Osteocyte (in vitro differentiated cells): ENCODE measurements at regions not wholly inside any gene's neighbourhood (a gene's known extent, or its start where the extent isn't known, plus 50 kb on each side); places are given as distances from the start of the nearest gene placed in this dataset.
"Not testable (repeated sequence)": the region's sequence is repeated elsewhere in the genome, so short reads cannot be mapped to it uniquely, and the experiment has no call there.

ENCODE experiments used
- DNase-seq: peaks from one replicate; pipeline ENCODE4 v3.0.0; 2021; ENCODE audit warnings: mixed read lengths; ENCODE audit not compliant: unreplicated experiment; ENCODE audit errors: extremely low spot score
- H3K27ac Mint-ChIP-seq: one replicate; pipeline ENCODE4 v1.8.0; 2021; ENCODE audit warnings: mild to moderate bottlenecking, mixed read lengths; ENCODE audit not compliant: unreplicated experiment
- H3K27me3 Mint-ChIP-seq: one replicate; pipeline ENCODE4 v1.8.0; 2021; ENCODE audit warnings: mixed read lengths; ENCODE audit not compliant: unreplicated experiment
- H3K36me3 Mint-ChIP-seq: one replicate; pipeline ENCODE4 v1.8.0; 2021; ENCODE audit warnings: mixed read lengths; ENCODE audit not compliant: unreplicated experiment
- H3K4me1 Mint-ChIP-seq: one replicate; pipeline ENCODE4 v1.8.0; 2021; ENCODE audit warnings: mixed read lengths; ENCODE audit not compliant: unreplicated experiment
- H3K4me3 Mint-ChIP-seq: one replicate; pipeline ENCODE4 v1.8.0; 2021; ENCODE audit warnings: mild to moderate bottlenecking, moderate library complexity, mixed read lengths; ENCODE audit not compliant: unreplicated experiment
- H3K9me3 Mint-ChIP-seq: one replicate; pipeline ENCODE4 v1.8.0; 2021; ENCODE audit warnings: mixed read lengths; ENCODE audit not compliant: unreplicated experiment
- TF ChIP-seq, protein P1 (sequence below): fragments of 200-600 bp; sonication (generic); IDR thresholded peaks from 2 replicates; pipeline ENCODE4 v1.5.0; 2021; ENCODE audit warnings: antibody characterized with exemption, mild to moderate bottlenecking, moderate library complexity

DNA sequence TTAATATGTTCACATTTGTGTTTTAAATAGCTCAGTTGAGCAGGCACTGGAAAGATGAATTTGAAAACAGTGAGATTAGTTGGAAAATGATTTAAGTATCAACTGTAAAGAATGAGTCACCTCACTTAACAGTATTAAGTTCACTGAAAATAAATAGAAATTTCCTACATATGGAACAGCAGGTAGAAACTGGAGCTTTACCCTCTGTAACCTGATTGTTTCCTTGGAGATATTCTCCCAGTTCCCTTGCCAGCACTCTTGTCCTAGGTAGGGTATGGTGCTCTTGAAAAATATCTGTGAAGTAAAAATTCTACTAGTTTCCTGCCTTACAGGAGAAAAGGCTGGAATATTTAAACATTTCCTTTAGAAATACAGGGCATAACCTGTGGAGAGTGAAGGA, 81.3 kb upstream of the DLGAP1 start:
- no peak for DNase-seq
- Mint-ChIP-seq H3K27ac (no peak overlapping the region), H3K27me3 (no peaks in the 10 kb centered on the region), H3K4me3 (no peak overlapping the region), H3K36me3 (no peaks in the 10 kb centered on the region), H3K4me1 (no peaks in the 10 kb centered on the region), H3K9me3 (peaks cover 45% of the 10 kb centered on the region)
- TF ChIP-seq, protein P1, sequence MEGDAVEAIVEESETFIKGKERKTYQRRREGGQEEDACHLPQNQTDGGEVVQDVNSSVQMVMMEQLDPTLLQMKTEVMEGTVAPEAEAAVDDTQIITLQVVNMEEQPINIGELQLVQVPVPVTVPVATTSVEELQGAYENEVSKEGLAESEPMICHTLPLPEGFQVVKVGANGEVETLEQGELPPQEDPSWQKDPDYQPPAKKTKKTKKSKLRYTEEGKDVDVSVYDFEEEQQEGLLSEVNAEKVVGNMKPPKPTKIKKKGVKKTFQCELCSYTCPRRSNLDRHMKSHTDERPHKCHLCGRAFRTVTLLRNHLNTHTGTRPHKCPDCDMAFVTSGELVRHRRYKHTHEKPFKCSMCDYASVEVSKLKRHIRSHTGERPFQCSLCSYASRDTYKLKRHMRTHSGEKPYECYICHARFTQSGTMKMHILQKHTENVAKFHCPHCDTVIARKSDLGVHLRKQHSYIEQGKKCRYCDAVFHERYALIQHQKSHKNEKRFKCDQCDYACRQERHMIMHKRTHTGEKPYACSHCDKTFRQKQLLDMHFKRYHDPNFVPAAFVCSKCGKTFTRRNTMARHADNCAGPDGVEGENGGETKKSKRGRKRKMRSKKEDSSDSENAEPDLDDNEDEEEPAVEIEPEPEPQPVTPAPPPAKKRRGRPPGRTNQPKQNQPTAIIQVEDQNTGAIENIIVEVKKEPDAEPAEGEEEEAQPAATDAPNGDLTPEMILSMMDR = no peak

DNA sequence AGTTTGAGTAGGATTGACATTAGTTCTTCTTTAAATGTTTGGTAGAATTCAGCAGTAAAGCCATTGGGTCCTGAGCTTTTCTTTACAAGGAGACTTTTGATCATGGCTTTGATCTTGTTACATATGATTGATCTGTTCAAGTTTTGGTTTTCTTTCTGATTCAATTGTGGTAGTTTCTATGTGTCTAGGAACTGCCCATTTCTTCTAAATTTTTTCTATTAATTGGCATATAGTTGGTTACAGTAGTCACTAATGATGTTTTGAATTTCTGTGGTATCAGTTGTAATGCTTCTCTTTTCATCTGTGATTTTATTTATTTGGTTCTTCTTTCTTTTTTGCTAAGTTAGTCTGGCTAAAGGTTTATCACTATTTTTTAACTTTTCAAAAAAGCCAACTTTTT, 73.3 kb upstream of the DLGAP1 start:
- TF ChIP-seq, protein P1 = no peak
- Mint-ChIP-seq H3K36me3 (no peaks in the 10 kb centered on the region), H3K4me1 (no peaks in the 10 kb centered on the region), H3K4me3 (no peak overlapping the region), H3K27ac (no peak overlapping the region), H3K27me3 (no peaks in the 10 kb centered on the region), H3K9me3 (peaks cover 39% of the 10 kb centered on the region)
- no peak for DNase-seq

DNA sequence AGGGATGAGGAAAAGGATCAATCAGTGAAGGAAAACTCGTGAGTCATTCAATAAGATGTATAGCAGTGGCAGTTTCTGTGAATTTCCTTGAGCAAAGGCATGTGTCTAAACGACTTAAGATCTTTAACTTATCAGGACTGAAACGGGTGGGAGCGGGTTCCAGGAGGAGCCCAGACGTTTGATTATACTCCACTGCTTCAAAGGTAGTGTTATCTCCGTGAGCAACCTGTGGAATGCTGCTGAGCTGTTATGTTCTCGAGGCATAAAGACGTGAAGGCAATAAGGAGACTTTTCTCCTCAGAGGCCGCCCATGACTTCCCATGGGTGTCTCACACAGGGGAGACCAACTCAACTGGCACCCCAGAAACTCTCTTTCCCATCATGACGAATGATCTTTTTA, 72.7 kb upstream of the DLGAP1 start:
- not testable (repeated sequence) for H3K4me3 Mint-ChIP-seq, H3K4me1 Mint-ChIP-seq, H3K36me3 Mint-ChIP-seq, DNase-seq, H3K27ac Mint-ChIP-seq, H3K27me3 Mint-ChIP-seq
- H3K9me3 Mint-ChIP-seq = peaks cover 36% of the 10 kb centered on the region

DNA sequence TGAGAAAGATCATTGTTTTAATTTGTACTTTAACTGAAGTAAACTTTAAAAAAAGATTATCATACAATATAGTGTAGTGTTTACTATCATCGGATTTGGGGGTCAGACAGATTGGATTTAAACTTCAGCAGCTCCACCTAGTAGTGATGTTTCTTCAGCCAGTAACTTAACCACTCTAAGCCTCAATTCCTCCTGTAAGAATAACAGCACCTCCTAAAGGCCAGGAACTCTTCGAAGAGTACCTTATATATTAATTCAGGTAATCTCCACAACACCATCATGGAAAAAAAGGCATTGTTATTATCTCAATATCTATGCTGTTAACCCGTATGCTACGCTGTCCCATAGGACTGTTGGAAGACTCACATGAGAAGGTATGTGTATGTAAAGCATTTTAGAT, 69.0 kb upstream of the DLGAP1 start:
- Mint-ChIP-seq H3K27me3 (no peaks in the 10 kb centered on the region), H3K9me3 (peaks cover 28% of the 10 kb centered on the region), H3K4me1 (no peaks in the 10 kb centered on the region), H3K27ac (no peak overlapping the region), H3K4me3 (no peak overlapping the region), H3K36me3 (no peaks in the 10 kb centered on the region)
- DNase-seq = no peak
- TF ChIP-seq, protein P1 = no peak

DNA sequence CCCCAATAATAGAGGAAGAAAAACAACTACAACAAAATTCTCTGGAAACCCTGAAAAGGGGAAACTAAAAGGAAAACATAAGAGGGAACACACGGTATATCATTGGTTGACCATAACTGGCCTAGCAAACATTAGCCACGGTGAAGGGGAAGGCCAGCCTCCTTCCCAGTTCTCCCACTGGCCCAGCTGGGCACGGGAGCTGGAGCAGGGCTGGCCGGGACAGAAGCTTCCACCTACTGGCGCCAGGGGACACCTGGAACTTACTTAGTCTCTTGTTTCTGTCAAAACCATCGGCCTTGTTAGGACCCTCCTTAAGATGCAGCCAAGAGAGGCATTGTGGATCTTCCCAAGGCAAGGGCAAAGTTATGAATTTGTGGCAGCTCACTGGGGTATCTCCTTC, 56.1 kb upstream of the DLGAP1 start:
- Mint-ChIP-seq H3K27me3 (no peaks in the 10 kb centered on the region), H3K27ac (no peak overlapping the region), H3K4me1 (no peaks in the 10 kb centered on the region), H3K9me3 (peaks cover 33% of the 10 kb centered on the region), H3K4me3 (no peak overlapping the region), H3K36me3 (no peaks in the 10 kb centered on the region)
- TF ChIP-seq, protein P1 = no peak
- no peak for DNase-seq

DNA sequence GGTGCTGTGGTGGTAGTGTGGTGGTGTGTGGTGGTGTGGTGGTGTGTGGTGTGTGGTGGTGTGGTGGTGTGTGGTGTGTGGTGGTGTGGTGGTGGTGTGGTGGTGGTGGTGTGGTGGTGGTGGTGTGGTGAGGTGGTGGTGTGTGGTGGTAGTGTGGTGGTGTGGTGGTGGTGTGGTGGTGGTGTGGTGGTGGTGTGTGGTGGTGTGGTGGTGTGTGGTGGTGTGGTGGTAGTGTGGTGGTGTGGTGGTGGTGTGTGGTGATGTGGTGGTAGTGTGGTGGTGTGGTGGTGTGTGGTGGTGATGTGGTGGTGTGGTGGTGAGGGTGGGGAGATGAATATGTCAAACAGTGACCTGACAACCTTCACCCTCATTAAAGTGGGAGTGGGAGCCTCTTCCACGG, 55.6 kb upstream of the DLGAP1 start:
- TF ChIP-seq, protein P1 = no peak

More for the DNA sequence above, 55.6 kb upstream of the DLGAP1 start:
- no peak for DNase-seq
- H3K27ac Mint-ChIP-seq = no peak overlapping the region
- no peaks in the 10 kb centered on the region for H3K27me3 Mint-ChIP-seq
- H3K4me1 Mint-ChIP-seq = no peaks in the 10 kb centered on the region
- no peak overlapping the region for H3K4me3 Mint-ChIP-seq
- peaks cover 33% of the 10 kb centered on the region for H3K9me3 Mint-ChIP-seq
- H3K36me3 Mint-ChIP-seq = no peaks in the 10 kb centered on the region
